ENCODE measurements at regions not wholly inside any gene's neighbourhood (a gene's known extent, or its start where the extent isn't known, plus 50 kb on each side); places are given as distances from the start of the nearest gene placed in this dataset.

DNA sequence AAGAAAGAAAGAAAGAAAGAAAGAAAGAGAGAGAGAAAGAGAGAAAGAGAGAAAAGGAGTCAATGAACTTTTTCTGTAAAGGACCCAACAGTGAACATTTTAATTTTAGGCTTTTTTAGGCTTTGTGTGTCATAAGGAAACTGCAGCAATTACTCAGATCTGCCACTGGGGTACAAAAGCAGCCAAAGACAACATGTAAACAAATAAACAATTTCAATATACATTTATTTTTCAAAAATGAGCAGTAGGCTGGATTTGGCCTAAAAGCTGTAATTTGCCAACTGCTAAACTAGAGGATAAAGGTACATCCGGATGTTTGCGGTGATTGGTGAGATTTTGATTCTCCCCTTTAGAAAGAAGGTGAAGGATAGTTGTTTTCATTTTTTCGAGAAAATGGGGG is 143.6 kb downstream of the CEMIP2 start:
- TF ChIP-seq, protein P1, sequence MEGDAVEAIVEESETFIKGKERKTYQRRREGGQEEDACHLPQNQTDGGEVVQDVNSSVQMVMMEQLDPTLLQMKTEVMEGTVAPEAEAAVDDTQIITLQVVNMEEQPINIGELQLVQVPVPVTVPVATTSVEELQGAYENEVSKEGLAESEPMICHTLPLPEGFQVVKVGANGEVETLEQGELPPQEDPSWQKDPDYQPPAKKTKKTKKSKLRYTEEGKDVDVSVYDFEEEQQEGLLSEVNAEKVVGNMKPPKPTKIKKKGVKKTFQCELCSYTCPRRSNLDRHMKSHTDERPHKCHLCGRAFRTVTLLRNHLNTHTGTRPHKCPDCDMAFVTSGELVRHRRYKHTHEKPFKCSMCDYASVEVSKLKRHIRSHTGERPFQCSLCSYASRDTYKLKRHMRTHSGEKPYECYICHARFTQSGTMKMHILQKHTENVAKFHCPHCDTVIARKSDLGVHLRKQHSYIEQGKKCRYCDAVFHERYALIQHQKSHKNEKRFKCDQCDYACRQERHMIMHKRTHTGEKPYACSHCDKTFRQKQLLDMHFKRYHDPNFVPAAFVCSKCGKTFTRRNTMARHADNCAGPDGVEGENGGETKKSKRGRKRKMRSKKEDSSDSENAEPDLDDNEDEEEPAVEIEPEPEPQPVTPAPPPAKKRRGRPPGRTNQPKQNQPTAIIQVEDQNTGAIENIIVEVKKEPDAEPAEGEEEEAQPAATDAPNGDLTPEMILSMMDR (IDR thresholded peaks at IDR 0.05 in 4 of 5, conservative IDR thresholded peaks at IDR 0.05 in 1 of 5), result no peak
- TF ChIP-seq POLR2A (IDR thresholded peaks at IDR 0.05), result no peak
